ENCODE measurements at regions not wholly inside any gene's neighbourhood (a gene's known extent, or its start where the extent isn't known, plus 50 kb on each side); places are given as distances from the start of the nearest gene placed in this dataset.

GRCh38 chr15:97806766-97807165 is 153.7 kb upstream of the ARRDC4 start:
- TF ChIP-seq POLR2A (IDR thresholded peaks at IDR 0.05) (no peak), CTCF (IDR thresholded peaks at IDR 0.05) (no peak)
